ENCODE measurements at regions not wholly inside any gene's neighbourhood (a gene's known extent, or its start where the extent isn't known, plus 50 kb on each side); places are given as distances from the start of the nearest gene placed in this dataset.
"Not testable (repeated sequence)": the region's sequence is repeated elsewhere in the genome, so short reads cannot be mapped to it uniquely, and the experiment has no call there.

DNA sequence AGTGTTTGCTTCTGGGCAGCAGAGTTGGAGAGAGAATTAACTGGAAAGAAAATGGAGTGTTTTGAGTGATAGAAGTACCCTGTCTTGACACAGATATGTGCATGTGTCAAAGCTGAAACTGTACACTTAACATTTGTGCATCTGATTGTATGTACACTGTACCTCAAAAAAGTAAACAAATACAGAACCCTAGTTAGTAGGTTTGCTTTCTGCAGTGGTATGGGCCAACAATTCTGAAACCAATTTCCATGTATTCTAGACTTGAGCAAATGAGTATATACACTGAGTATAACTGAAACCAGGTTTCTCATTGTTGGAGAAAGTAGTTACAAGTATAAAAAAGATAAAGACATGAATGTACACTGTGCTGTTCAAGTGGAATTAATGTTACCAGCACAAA, 52.4 kb downstream of the ELAPOR2 start:
- no peak for DNase-seq (ENCODE audit: low spot score)
- intact Hi-C loops (cut with DNase I): no loop called here

GRCh38 chr7:87004956-87005355, 54.5 kb downstream of the ELAPOR2 start:
- DNase-seq (ENCODE audit: low spot score): no peak
- intact Hi-C loops (cut with DNase I): no loop called here

DNA sequence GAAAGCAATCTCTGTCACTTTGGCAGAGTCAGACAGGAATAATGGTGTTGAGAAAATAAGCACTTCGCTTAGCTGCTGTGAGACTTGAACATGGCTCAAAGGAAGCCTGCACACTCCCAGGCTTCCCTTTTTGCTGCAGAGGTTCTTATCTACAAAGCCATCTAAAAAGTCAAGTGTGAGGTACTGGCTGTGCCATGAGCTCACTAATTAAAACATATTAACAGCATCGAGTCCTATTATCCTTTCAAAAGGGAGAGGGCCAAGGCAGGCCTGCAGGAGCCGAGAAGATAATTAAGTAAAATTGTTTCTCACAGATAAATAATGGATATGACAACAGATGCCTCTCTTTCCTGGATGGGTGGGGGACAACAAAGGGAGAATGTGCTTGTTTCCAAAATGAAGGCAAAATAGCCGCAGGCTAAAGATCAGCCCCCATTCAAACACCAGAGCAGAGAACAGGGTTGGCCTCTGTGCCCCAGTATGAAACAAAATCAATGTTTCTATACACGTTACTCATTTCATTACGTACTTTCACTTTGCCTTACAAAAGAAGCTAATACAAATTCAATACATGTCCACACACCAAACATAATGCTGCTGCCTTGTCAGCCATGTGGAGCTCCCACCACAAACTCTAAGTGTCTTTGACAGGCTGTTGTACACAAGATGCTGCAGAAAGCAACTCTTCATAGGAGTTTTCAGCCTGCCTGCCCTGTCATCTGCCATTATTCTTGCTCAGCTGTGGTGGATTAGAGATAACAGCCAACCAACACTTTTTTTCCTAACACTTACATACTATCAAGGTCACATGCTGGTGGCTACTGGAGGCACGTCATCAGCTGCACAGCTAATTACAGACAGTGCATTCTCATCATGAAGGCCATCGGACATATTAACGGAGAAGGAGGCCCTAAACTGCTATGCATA, 55.3 kb downstream of the ELAPOR2 start:
- intact Hi-C loops (cut with DNase I): no loop called here
- DNase-seq (ENCODE audit: low spot score): no peak

- intact Hi-C loops (cut with DNase I): no loop called here
Observed at GRCh38 chr7:87001214-87001613, 58.2 kb downstream of the ELAPOR2 start.

DNA sequence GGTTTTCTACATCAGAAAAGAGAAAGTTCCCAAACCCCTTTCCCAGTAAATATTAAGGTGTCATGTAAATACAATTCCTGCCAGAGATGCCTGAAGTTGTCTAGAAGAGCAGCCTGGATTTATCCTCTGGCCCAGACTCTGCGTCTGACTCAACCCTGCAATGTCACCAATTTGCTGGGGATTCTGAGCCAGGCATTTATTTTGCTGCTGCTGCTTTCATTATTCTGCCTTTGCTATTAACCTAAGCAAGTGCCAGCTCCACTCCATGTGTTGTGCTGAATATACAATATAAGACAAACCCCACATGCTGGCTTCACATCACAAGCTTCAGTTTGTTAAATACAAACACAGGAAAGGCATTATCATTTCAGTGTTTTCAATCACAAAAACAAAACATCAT, 59.1 kb downstream of the ELAPOR2 start:
- DNase-seq (ENCODE audit: low spot score): no peak
- intact Hi-C loops (cut with DNase I): no loop called here

More at GRCh38 chr7:87001214-87001613, 58.2 kb downstream of the ELAPOR2 start:
- no peak for DNase-seq (ENCODE audit: low spot score)

DNA sequence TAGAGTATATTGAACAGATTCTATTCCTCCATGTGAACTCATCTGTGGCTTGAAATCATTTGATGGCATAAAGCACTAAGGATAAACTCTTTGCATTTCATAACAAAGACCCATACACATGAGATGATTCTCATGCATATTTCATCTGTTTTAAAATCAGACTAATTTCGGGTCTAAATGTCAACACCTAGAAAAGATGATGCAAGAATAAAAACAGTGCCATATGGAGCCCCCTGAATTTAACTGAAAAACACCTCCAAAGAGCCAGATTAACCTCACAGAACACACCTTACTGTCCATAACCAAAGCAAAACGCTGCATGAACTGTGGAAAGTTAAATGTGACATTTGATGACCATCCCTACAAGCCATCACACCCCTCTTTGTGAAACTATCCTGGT, 59.7 kb downstream of the ELAPOR2 start:
- intact Hi-C loops (cut with DNase I): no loop called here
- no peak for DNase-seq (ENCODE audit: low spot score)

- no peak for DNase-seq (ENCODE audit: low spot score)
- intact Hi-C loops (cut with DNase I): no loop called here
Observed at GRCh38 chr7:86995814-86996213, 63.6 kb downstream of the ELAPOR2 start.

- intact Hi-C loops (cut with DNase I): no loop called here
- DNase-seq (ENCODE audit: low spot score): no peak
Observed at GRCh38 chr7:86995052-86995725, 64.3 kb downstream of the ELAPOR2 start.

DNA sequence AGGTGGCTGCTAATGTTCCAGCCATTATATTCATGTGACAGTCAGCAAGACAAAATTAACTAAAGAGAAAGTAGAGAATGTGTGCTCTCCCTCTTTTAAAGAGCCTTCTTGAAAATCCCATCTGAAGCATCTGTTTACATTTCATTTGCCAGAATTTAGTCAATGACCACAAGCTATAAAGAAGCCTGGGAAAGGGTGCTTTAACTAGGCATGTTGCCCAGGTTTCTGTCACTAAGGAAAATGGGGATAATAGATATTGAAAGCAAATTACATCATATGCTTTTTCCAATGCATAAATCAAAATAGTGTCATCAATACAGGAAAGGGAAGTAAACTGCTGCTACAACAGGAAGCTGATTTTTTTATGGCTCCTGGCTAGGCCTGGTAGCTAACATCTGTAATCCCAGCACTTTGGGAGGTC, 67.7 kb downstream of the ELAPOR2 start:
- no peak for DNase-seq (ENCODE audit: low spot score)
- intact Hi-C loops (cut with DNase I): no loop called here

- no peak for DNase-seq (ENCODE audit: low spot score)
- intact Hi-C loops (cut with DNase I): no loop called here
Observed at GRCh38 chr7:86991093-86991769, 68.2 kb downstream of the ELAPOR2 start.

GRCh38 chr7:86989407-86989806, 70.0 kb downstream of the ELAPOR2 start:
- intact Hi-C loops (cut with DNase I): no loop called here

GRCh38 chr7:86987834-86988233, 71.6 kb downstream of the ELAPOR2 start:
- DNase-seq (ENCODE audit: low spot score); intact Hi-C loops (cut with DNase I): not testable (repeated sequence)

More at GRCh38 chr7:86989407-86989806, 70.0 kb downstream of the ELAPOR2 start:
- DNase-seq (ENCODE audit: low spot score): no peak

- DNase-seq (ENCODE audit: low spot score); intact Hi-C loops (cut with DNase I): not testable (repeated sequence)
Observed at GRCh38 chr7:86987358-86987757, 72.1 kb downstream of the ELAPOR2 start.

DNA sequence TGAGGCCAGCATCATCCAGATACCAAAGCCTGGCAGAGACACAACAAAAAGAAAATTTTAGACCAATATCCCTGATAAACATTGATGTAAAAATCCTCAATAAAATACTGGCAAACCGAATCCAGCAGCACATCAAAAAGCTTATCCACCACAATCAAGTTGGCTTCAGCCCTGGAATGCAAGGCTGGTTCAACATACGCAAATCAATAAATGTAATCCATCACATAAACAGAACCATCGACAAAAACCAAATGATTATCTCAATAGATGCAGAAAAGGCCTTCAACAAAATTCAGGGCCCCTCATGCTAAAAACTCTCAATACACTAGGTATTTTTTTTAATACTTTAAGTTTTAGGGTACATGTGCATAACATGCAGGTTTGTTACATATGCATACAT, 74.1 kb downstream of the ELAPOR2 start:
- DNase-seq (ENCODE audit: low spot score); intact Hi-C loops (cut with DNase I): not testable (repeated sequence)

DNA sequence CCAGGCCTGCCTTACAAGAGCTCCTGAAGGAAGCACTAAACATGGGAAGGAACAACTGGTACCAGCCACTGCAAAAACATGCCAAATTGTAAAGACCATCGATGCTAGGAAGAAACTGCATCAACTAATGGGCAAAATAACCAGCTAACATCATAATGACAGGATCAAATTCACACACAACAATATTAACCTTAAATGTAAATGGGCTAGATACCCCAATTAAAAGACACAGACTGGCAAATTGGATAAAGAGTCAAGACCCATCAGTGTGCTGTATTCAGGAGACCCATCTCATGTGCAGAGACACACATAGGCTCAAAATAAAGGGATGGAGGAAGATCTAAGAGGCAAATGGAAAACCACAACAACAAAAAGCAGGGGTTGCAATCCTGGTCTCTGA, 75.8 kb downstream of the ELAPOR2 start:
- DNase-seq (ENCODE audit: low spot score); intact Hi-C loops (cut with DNase I): not testable (repeated sequence)

GRCh38 chr7:86981937-86982336, 77.5 kb downstream of the ELAPOR2 start:
- DNase-seq (ENCODE audit: low spot score): not testable (repeated sequence)

DNA sequence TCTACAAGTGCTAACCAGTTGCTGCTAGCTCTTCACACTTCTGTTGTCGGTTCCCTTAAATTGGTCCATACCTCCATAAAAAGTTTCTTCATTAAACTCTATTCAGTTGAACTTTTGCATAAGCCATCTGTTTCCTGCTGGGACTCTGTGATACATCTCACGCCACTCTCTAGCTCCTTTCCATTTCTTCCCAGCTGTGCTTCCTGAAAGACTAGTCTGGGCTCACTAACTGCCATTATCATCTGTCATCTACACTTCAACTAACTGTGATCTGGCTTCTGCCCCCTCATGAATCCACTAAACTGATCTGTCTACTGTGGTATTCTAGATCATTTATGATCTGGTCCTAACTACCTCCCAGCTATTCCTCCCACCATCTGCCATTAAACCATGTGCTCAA, 78.3 kb downstream of the ELAPOR2 start:
- intact Hi-C loops (cut with DNase I): no loop called here
- DNase-seq (ENCODE audit: low spot score): no peak

More at GRCh38 chr7:86981937-86982336, 77.5 kb downstream of the ELAPOR2 start:
- intact Hi-C loops (cut with DNase I): not testable (repeated sequence)

GRCh38 chr7:86980223-86980622, 79.2 kb downstream of the ELAPOR2 start:
- DNase-seq (ENCODE audit: low spot score): no peak
- intact Hi-C loops (cut with DNase I): no loop called here

- DNase-seq (ENCODE audit: low spot score): no peak
- intact Hi-C loops (cut with DNase I): no loop called here
Observed at GRCh38 chr7:86978808-86979506, 80.5 kb downstream of the ELAPOR2 start.

GRCh38 chr7:86976958-86977357, 82.5 kb downstream of the ELAPOR2 start:
- DNase-seq (ENCODE audit: low spot score): no peak
- intact Hi-C loops (cut with DNase I): no loop called here
